ENCODE measurements at regions not wholly inside any gene's neighbourhood (a gene's known extent, or its start where the extent isn't known, plus 50 kb on each side); places are given as distances from the start of the nearest gene placed in this dataset.

- TF ChIP-seq, protein P1, sequence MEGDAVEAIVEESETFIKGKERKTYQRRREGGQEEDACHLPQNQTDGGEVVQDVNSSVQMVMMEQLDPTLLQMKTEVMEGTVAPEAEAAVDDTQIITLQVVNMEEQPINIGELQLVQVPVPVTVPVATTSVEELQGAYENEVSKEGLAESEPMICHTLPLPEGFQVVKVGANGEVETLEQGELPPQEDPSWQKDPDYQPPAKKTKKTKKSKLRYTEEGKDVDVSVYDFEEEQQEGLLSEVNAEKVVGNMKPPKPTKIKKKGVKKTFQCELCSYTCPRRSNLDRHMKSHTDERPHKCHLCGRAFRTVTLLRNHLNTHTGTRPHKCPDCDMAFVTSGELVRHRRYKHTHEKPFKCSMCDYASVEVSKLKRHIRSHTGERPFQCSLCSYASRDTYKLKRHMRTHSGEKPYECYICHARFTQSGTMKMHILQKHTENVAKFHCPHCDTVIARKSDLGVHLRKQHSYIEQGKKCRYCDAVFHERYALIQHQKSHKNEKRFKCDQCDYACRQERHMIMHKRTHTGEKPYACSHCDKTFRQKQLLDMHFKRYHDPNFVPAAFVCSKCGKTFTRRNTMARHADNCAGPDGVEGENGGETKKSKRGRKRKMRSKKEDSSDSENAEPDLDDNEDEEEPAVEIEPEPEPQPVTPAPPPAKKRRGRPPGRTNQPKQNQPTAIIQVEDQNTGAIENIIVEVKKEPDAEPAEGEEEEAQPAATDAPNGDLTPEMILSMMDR (IDR thresholded peaks at IDR 0.05; ENCODE audit: partially characterized antibody, unreplicated experiment): no peak
Observed at GRCh38 chr20:58084566-58084965, 143.9 kb downstream of the ANKRD60 start.

GRCh38 chr20:58081846-58082245 lies 146.6 kb downstream of the ANKRD60 start:
- peaks cover 4% of the 10 kb centered on the region for H3K27me3 Mint-ChIP-seq (ENCODE audit: unreplicated experiment)

More at GRCh38 chr20:58084566-58084965, 143.9 kb downstream of the ANKRD60 start:
- DNase-seq: no peak
- no peak overlapping the region for H3K4me3 Mint-ChIP-seq (ENCODE audit: unreplicated experiment)
- no peaks in the 10 kb centered on the region for H3K36me3 Mint-ChIP-seq (ENCODE audit: unreplicated experiment)
- H3K4me1 Mint-ChIP-seq (ENCODE audit: low read depth, unreplicated experiment): peaks cover 3% of the 10 kb centered on the region
- no peak overlapping the region for H3K27ac Mint-ChIP-seq (ENCODE audit: unreplicated experiment)
- H3K27me3 Mint-ChIP-seq (ENCODE audit: unreplicated experiment): peaks cover 4% of the 10 kb centered on the region
- peaks cover 3% of the 10 kb centered on the region for H3K9me3 Mint-ChIP-seq (ENCODE audit: unreplicated experiment)

GRCh38 chr20:58078741-58079522 lies 149.5 kb downstream of the ANKRD60 start:
- Mint-ChIP-seq H3K27ac (ENCODE audit: unreplicated experiment) (no peak overlapping the region), H3K4me1 (ENCODE audit: low read depth, unreplicated experiment) (peaks cover 3% of the 10 kb centered on the region), H3K4me3 (ENCODE audit: unreplicated experiment) (no peak overlapping the region), H3K9me3 (ENCODE audit: unreplicated experiment) (peaks cover 4% of the 10 kb centered on the region), H3K36me3 (ENCODE audit: unreplicated experiment) (no peaks in the 10 kb centered on the region), H3K27me3 (ENCODE audit: unreplicated experiment) (no peaks in the 10 kb centered on the region)
- no peak for DNase-seq
- TF ChIP-seq, protein P1 (IDR thresholded peaks at IDR 0.05; ENCODE audit: partially characterized antibody, unreplicated experiment): no peak

More at GRCh38 chr20:58081846-58082245, 146.6 kb downstream of the ANKRD60 start:
- TF ChIP-seq, protein P1 (IDR thresholded peaks at IDR 0.05; ENCODE audit: partially characterized antibody, unreplicated experiment): no peak
- DNase-seq: no peak
- peaks cover 4% of the 10 kb centered on the region for H3K9me3 Mint-ChIP-seq (ENCODE audit: unreplicated experiment)
- H3K4me3 Mint-ChIP-seq (ENCODE audit: unreplicated experiment): no peak overlapping the region
- H3K36me3 Mint-ChIP-seq (ENCODE audit: unreplicated experiment): no peaks in the 10 kb centered on the region
- H3K27ac Mint-ChIP-seq (ENCODE audit: unreplicated experiment): no peak overlapping the region
- H3K4me1 Mint-ChIP-seq (ENCODE audit: low read depth, unreplicated experiment): no peaks in the 10 kb centered on the region

DNA sequence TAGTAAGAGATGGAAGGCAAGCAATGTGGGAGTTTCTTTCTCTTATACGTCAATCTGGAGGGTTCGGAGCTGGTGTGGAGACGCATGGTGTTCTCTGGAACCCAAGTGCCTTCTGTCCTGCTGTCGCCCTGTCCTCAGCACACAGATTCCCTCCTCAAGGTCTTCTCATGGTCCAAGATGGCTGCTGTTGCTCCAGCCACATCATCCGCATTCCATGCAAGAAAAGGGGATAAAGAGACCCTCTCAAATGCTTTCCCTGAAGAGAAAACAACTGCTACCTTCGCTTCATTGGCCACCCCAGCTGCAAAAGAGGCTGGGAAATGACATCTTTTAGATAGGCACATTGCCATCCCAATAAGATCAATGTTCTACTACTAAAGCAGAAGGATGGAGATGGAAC lies 151.2 kb downstream of the ANKRD60 start:
- Mint-ChIP-seq H3K36me3 (ENCODE audit: unreplicated experiment) (no peaks in the 10 kb centered on the region), H3K27me3 (ENCODE audit: unreplicated experiment) (no peaks in the 10 kb centered on the region), H3K27ac (ENCODE audit: unreplicated experiment) (no peak overlapping the region), H3K4me1 (ENCODE audit: low read depth, unreplicated experiment) (peaks cover 7% of the 10 kb centered on the region), H3K9me3 (ENCODE audit: unreplicated experiment) (peaks cover 1% of the 10 kb centered on the region), H3K4me3 (ENCODE audit: unreplicated experiment) (no peak overlapping the region)
- TF ChIP-seq, protein P1 (IDR thresholded peaks at IDR 0.05; ENCODE audit: partially characterized antibody, unreplicated experiment): no peak
- DNase-seq: no peak

- H3K27me3 Mint-ChIP-seq (ENCODE audit: unreplicated experiment): peaks cover 2% of the 10 kb centered on the region
- peaks cover 7% of the 10 kb centered on the region for H3K4me1 Mint-ChIP-seq (ENCODE audit: low read depth, unreplicated experiment)
- TF ChIP-seq, protein P1 (IDR thresholded peaks at IDR 0.05; ENCODE audit: partially characterized antibody, unreplicated experiment): no peak
- no peak overlapping the region for H3K27ac Mint-ChIP-seq (ENCODE audit: unreplicated experiment)
- DNase-seq: no peak
- peaks cover 5% of the 10 kb centered on the region for H3K36me3 Mint-ChIP-seq (ENCODE audit: unreplicated experiment)
- no peak overlapping the region for H3K4me3 Mint-ChIP-seq (ENCODE audit: unreplicated experiment)
- H3K9me3 Mint-ChIP-seq (ENCODE audit: unreplicated experiment): peaks cover 1% of the 10 kb centered on the region
Observed at GRCh38 chr20:58076405-58076804, 152.0 kb downstream of the ANKRD60 start.

All from glutamatergic neuron (in vitro differentiated cells).